HEK293T (cell line): ENCODE measurements at regions not wholly inside any gene's neighbourhood (a gene's known extent, or its start where the extent isn't known, plus 50 kb on each side); places are given as distances from the start of the nearest gene placed in this dataset.

ENCODE experiments used
- CTCF ChIA-PET: fragments of 350-600 bp; formaldehyde crosslinking; extraction: SDS; loops from one replicate; lab custom pipeline; 2021; ENCODE audit warnings: antibody characterized with exemption, inconsistent platforms; lab: Yijun Ruan, JAX
- POLR2A ChIA-PET: fragments of 350-600 bp; formaldehyde crosslinking; extraction: SDS; loops from one replicate; lab custom pipeline; 2020; ENCODE audit warnings: antibody characterized with exemption, inconsistent platforms; lab: Yijun Ruan, JAX
- DNase-seq: peaks from one replicate; pipeline ENCODE4 v3.0.0; 2012; ENCODE audit warnings: mixed read lengths; ENCODE audit errors: extremely low spot score
- ARNT ChIP-seq: fragments of 450-650 bp; IDR thresholded peaks from 2 replicates; pipeline ENCODE4 v1.6.1; 2017; ENCODE audit warnings: mild to moderate bottlenecking
- BHLHE40 ChIP-seq: fragments of 450-650 bp; IDR thresholded peaks from 2 replicates; pipeline ENCODE4 v1.6.1; 2016; ENCODE audit warnings: mild to moderate bottlenecking, moderate library complexity, borderline replicate concordance
- CTBP1 ChIP-seq: fragments of 450-650 bp; IDR thresholded peaks from 2 replicates; pipeline ENCODE4 v1.6.1; 2016; ENCODE audit warnings: borderline replicate concordance
- ELF4 ChIP-seq: fragments of 450-650 bp; IDR thresholded peaks from 2 replicates; pipeline ENCODE4 v1.6.1; 2017; ENCODE audit warnings: antibody characterized with exemption
- FOXA1 ChIP-seq: fragments of 450-650 bp; IDR thresholded peaks from 2 replicates; pipeline ENCODE4 v1.6.1; 2016; ENCODE audit warnings: mild to moderate bottlenecking
- FOXK2 ChIP-seq: fragments of 450-650 bp; IDR thresholded peaks from 2 replicates; pipeline ENCODE4 v1.6.1; 2016; ENCODE audit warnings: mild to moderate bottlenecking
- FOXM1 ChIP-seq: fragments of 450-650 bp; IDR thresholded peaks from 2 replicates; pipeline ENCODE4 v1.6.1; 2017; ENCODE audit warnings: mild to moderate bottlenecking, borderline replicate concordance
- HDGF ChIP-seq: fragments of 450-650 bp; IDR thresholded peaks from 2 replicates; pipeline ENCODE4 v1.6.1; 2017; ENCODE audit warnings: antibody characterized with exemption, borderline replicate concordance
- L3MBTL2 ChIP-seq: fragments of 450-650 bp; conservative IDR thresholded peaks from 2 replicates; pipeline ENCODE4 v1.6.1; 2016; ENCODE audit warnings: mild to moderate bottlenecking
- LEF1 ChIP-seq: fragments of 450-650 bp; IDR thresholded peaks from 2 replicates; pipeline ENCODE4 v1.6.1; 2017; ENCODE audit warnings: mild to moderate bottlenecking, borderline replicate concordance
- NFRKB ChIP-seq: fragments of 450-650 bp; IDR thresholded peaks from 2 replicates; pipeline ENCODE4 v1.6.1; 2016; ENCODE audit warnings: mild to moderate bottlenecking, moderate library complexity
- PKNOX1 ChIP-seq: fragments of 450-650 bp; IDR thresholded peaks from 2 replicates; pipeline ENCODE4 v1.6.1; 2016
- SP1 ChIP-seq: fragments of 450-650 bp; IDR thresholded peaks from 2 replicates; pipeline ENCODE4 v1.6.1; 2017
- SUZ12 ChIP-seq: fragments of 450-650 bp; IDR thresholded peaks from 2 replicates; pipeline ENCODE4 v1.6.1; 2016; ENCODE audit warnings: mild to moderate bottlenecking
- TARDBP ChIP-seq: fragments of 450-650 bp; IDR thresholded peaks from 2 replicates; pipeline ENCODE4 v1.6.1; 2016
- ZNF384 ChIP-seq: fragments of 450-650 bp; IDR thresholded peaks from 2 replicates; pipeline ENCODE4 v1.6.1; 2016

- CTCF ChIA-PET, result interaction anchor here (0.7 kb wide), 1 partner anchor 9 kb away, joined by 3 read pairs; no protein-coding TSS in a partner anchor
- DNase-seq, result no peak
- no peak for TF ChIP-seq L3MBTL2
- TF ChIP-seq PKNOX1, result no peak
- TF ChIP-seq SP1, result no peak
- no peak for TF ChIP-seq BHLHE40
- no peak for TF ChIP-seq LEF1
- POLR2A ChIA-PET, result no interaction called here
These were observed 97.6 kb upstream of the SLIT3 start for GRCh38 chr5:169398515-169398914.

- POLR2A ChIA-PET, result no interaction called here
- TF ChIP-seq NFRKB (no peak), PKNOX1 (no peak), SP1 (no peak), FOXK2 (no peak), LEF1 (no peak), FOXM1 (no peak), HDGF (no peak), TARDBP (no peak), ARNT (no peak), BHLHE40 (no peak), ELF4 (no peak), FOXA1 (no peak), SUZ12 (no peak), CTBP1 (no peak), L3MBTL2 (no peak), ZNF384 (no peak)
- DNase-seq, result no peak
- CTCF ChIA-PET, result no interaction called here
These were observed 94.2 kb upstream of the SLIT3 start for GRCh38 chr5:169395136-169395535.

GRCh38 chr5:169394371-169394770 lies 93.4 kb upstream of the SLIT3 start:
- ChIA-PET CTCF (no interaction called here), POLR2A (no interaction called here)
- TF ChIP-seq ZNF384, result no peak
- no peak for TF ChIP-seq BHLHE40
- TF ChIP-seq ELF4, result no peak
- no peak for TF ChIP-seq FOXA1
- TF ChIP-seq FOXK2, result no peak
- no peak for TF ChIP-seq ARNT
- TF ChIP-seq PKNOX1, result no peak
- TF ChIP-seq SUZ12, result no peak
- TF ChIP-seq HDGF, result no peak
- DNase-seq, result no peak

GRCh38 chr5:169393907-169394306 lies 93.0 kb upstream of the SLIT3 start:
- no peak for DNase-seq
- CTCF ChIA-PET, result interaction anchor here (0.6 kb wide), 1 partner anchor 22 kb away, joined by 3 read pairs; no protein-coding TSS in a partner anchor
- TF ChIP-seq ZNF384 (no peak), NFRKB (no peak), HDGF (no peak), SUZ12 (no peak), BHLHE40 (no peak), FOXK2 (no peak), CTBP1 (no peak), FOXA1 (no peak), FOXM1 (no peak), SP1 (no peak), ARNT (no peak), LEF1 (no peak), ELF4 (no peak), PKNOX1 (no peak), TARDBP (no peak), L3MBTL2 (no peak)
- POLR2A ChIA-PET, result no interaction called here

GRCh38 chr5:169390265-169390664 lies 89.3 kb upstream of the SLIT3 start:
- ChIA-PET POLR2A (no interaction called here), CTCF (no interaction called here)
- TF ChIP-seq ELF4, result no peak
- no peak for TF ChIP-seq ARNT
- no peak for TF ChIP-seq CTBP1
- no peak for TF ChIP-seq BHLHE40
- TF ChIP-seq L3MBTL2, result no peak
- TF ChIP-seq FOXA1, result no peak
- TF ChIP-seq LEF1, result no peak
- no peak for TF ChIP-seq TARDBP
- TF ChIP-seq SUZ12, result no peak
- no peak for TF ChIP-seq SP1
- TF ChIP-seq FOXK2, result no peak
- no peak for TF ChIP-seq HDGF
- no peak for TF ChIP-seq PKNOX1
- no peak for TF ChIP-seq NFRKB
- no peak for TF ChIP-seq ZNF384
- TF ChIP-seq FOXM1, result no peak
- DNase-seq, result peak; percentile 18
